SK-N-MC (cell line): ENCODE measurements at regions not wholly inside any gene's neighbourhood (a gene's known extent, or its start where the extent isn't known, plus 50 kb on each side); places are given as distances from the start of the nearest gene placed in this dataset.

ENCODE experiments used
- EZH2 ChIP-seq: fragments of 200-600 bp; sonication (generic); IDR thresholded peaks from one replicate; pipeline ENCODE4 v1.6.1; 2017; ENCODE audit warnings: antibody characterized with exemption
- FOXP2 ChIP-seq: optimal IDR thresholded peaks from 2 replicates; pipeline ENCODE3; 2011; ENCODE audit warnings: mild to moderate bottlenecking, moderate library complexity; ENCODE audit not compliant: insufficient read depth; ENCODE audit errors: extremely low read length, control extremely low read depth
- POLR2AphosphoS5 ChIP-seq: IDR thresholded peaks from 2 replicates; pipeline ENCODE4 v1.6.1; 2012; ENCODE audit warnings: mild to moderate bottlenecking, low read depth, low read length, borderline replicate concordance

GRCh38 chr9:135032868-135033460 lies 54.5 kb upstream of the OLFM1 start:
- TF ChIP-seq EZH2 (no peak), POLR2AphosphoS5 (no peak), FOXP2 (no peak)
